ENCODE measurements at regions not wholly inside any gene's neighbourhood (a gene's known extent, or its start where the extent isn't known, plus 50 kb on each side); places are given as distances from the start of the nearest gene placed in this dataset.
A peak's percentile ranks its signal among the peaks of the same experiment; 100 is the strongest.

- DNase-seq, result no peak
Measured at GRCh38 chr6:84461461-84461860, 234.0 kb upstream of the CEP162 start.

GRCh38 chr6:84460491-84460890 is 233.0 kb upstream of the CEP162 start:
- DNase-seq, result no peak

- no peak for DNase-seq
Measured at GRCh38 chr6:84459401-84459800, 232.0 kb upstream of the CEP162 start.

DNA sequence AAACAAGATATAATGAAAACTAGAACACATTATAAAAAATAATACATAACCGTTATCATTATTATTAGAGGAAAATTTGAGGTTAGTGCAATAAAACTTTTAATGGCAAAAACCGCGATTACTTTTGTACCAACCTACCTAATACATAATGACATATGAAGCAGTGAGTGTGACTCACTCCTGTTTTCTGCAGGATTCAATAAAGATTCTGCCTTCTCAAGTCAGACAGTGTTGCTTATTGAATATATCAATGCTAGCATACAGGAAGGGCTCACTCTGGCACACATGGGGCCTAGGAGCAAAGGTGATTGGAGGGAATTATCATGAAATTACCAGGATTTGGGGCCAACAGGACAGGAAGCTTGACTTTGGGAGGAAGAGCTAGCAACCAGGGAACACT is 230.8 kb upstream of the CEP162 start:
- DNase-seq, result no peak

- no peak for DNase-seq
Measured at GRCh38 chr6:84457276-84457675, 229.8 kb upstream of the CEP162 start.

- no peak for DNase-seq
Measured at GRCh38 chr6:84456803-84457202, 229.4 kb upstream of the CEP162 start.

- DNase-seq, result no peak
Measured at GRCh38 chr6:84455511-84456029, 228.1 kb upstream of the CEP162 start.

DNA sequence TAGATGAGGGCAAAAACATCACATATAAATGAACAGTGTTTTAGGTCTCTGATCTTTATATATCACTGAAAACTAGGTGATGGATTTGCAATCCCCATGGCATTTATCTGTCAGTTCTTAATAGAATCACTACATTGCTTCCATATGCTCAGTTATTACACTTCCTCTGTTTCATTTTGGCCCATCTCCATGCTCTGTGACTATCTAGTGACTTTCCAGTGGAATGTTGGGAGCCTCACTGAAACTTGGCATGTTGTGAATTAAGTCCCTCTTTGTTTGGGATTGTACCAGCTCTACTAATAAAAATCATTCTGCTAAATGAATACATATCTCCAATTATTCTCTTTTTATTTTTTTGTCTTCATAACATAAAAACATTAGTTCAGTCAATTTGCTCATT is 226.1 kb upstream of the CEP162 start:
- DNase-seq, result no peak

DNA sequence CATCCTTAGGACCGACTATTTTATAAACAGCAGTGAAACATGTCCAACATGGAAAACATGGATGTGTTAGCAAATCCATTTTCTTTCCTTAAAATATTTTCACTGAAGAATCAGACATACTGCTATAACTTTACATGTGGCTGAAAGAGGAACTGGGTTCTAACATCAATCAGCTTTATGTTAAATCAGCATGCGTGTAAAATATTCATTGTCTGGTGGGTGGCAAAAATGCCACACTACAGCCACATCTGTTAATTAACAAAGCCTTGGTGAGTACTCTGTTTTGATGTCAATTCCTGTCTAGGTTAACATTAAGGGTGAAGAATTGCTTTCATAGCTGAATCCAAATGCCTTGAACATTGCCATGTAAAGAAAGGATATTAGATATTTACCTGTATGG is 222.6 kb upstream of the CEP162 start:
- DNase-seq, result no peak

GRCh38 chr6:84449220-84449619 is 221.8 kb upstream of the CEP162 start:
- DNase-seq, result no peak

DNA sequence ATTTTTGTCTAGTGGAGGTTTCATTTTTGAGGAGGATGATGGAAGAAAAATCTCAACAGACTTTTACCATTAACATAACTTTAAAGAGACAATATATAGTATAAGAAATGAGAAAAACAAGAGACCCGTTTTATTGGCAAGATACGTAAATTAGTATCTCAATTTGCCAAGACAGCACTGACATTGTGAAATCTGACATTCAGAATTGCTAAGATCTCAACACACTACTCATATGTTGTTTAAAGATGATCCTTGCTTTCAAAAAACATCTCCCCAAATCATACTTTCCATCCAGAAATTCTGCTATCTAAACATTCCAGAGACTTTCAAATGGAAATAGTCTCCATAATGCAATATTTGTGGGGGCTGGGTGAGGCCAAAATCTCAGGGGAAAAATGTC is 220.9 kb upstream of the CEP162 start:
- DNase-seq, result no peak

DNA sequence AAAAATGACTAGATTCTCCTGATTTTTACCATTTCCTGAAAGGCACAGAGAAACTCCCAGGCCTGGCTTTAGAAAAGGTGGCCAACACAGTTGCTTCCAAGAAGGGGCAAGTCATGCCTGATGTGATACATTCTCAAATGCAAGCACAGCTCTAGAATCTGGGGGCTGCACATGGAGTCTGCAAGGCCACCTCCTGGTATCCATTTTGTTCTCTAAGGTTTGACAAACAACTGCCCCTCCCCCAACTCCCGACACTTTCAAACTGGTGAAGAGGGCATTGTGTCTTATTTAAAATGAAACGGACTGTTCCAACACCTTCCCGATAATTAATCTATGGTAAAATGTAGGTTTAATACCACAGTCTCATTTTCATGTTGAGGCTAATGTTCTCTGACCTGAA is 220.2 kb upstream of the CEP162 start:
- no peak for DNase-seq

DNA sequence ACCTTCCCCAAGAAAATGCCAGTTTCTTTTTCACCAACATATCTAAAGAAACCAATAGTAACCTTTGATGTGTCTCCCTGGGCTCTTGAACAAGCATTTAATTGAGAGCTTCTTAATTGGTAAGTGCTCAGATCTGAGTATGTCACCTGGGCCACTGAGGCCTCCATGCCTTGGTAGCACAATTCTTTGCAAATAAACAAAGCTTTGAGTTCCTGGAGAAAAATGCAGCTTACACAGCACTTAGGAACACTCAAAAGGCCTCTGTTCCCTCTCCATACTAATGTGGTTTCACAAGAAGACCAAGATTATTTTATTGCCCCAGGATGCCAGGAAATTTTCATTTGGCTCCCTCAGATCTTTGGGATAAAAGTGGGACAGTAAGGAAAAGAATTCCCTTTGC is 217.6 kb upstream of the CEP162 start:
- no peak for DNase-seq

- no peak for DNase-seq
Measured at GRCh38 chr6:84442208-84442607, 214.8 kb upstream of the CEP162 start.

DNA sequence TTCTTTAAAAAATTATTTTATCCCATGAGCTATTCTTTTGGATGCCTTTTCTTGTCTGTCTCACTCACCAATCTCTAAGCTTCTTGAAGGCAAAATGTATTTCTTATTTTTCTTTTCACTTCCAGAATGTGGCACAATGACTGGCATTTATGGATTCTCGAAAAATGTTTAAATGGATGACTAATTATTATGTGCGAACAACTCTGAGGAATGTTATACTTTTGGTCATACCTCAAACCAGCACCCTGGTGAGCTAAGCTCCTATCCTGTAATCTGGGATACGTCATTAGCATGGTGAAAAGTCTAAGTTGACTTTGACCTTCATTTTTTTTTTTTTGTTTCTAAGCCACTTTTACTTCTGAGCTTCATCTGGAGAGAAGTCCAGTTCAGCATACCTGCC is 214.0 kb upstream of the CEP162 start:
- no peak for DNase-seq

DNA sequence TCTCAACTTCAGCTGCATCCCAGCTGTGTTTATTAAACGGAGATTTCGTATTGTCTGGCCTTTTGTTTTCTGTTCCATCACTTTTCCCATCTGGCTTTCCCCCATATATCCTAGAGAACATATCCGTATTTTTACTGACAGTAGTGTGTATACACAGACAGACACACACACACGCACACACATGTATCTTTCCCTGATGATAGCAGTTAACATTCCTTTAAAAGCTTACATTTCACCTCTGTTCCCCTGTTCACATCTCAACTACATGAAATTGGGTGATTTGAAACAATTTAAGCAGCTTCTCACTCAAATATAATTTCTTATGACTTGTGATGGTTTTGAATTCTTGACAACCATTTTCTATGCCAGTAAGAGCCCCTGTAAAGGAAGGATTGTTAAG is 207.1 kb upstream of the CEP162 start:
- DNase-seq, result no peak

- DNase-seq, result no peak
Measured at GRCh38 chr6:84432619-84433018, 205.2 kb upstream of the CEP162 start.

DNA sequence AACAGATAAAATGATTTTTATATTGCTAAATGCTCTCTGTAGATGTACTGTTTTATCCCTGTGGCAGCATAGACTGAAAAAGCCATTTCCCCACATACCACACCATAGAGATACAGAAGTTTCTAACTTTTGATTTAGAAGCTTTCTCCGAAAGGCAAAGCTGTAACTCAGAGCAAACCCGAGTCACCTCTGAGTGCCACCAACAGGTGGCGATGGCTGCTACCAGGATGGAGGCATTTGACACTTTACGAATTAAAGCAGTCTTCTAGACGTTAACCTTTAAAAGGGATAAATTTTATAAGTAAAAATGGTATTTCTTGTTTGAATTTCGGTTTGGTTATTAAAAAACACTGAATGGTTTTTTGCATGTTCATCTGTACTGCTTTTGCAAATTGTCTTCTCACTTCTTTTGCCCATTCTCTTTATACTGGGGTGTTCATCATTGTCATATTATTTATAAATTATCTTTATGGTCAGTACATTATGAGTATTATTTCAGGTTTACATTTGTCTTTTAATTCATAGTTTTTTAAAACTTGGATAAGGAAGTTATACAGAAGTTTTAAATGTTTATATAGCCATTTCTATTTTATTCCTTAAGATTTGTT is 201.0 kb upstream of the CEP162 start:
- peak; percentile 68 for DNase-seq

GRCh38 chr6:84425971-84426705 is 198.7 kb upstream of the CEP162 start:
- no peak for DNase-seq

- no peak for DNase-seq
Measured at GRCh38 chr6:84424956-84425355, 197.5 kb upstream of the CEP162 start.

DNA sequence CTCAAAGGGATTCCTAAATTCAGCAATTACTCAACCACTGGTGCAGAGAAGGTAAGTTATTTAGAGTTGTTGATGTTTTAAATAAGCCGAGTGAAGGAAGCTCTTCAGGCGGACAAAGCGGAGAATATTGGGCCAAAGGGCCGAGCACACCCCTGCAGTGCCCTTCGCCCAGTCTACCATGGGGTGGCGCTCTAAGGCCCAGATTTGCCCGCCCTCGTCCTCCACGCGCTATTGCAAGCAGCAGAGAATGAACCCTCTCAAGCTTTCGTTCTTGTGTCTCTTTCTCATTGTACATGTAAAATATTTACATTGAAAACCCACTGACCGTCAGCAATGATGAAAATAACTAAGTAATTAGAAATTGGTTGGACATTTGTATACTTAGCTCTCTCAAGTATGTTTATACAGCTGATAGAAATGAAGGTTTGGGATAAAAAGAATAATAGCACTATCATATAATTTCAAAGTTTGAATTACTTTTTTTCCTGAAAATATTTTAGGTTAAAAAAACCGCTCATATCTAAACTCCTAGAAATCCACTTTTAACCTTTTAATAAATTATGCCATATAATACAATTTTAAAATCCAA is 195.0 kb upstream of the CEP162 start:
- DNase-seq, result peak; percentile 72

DNA sequence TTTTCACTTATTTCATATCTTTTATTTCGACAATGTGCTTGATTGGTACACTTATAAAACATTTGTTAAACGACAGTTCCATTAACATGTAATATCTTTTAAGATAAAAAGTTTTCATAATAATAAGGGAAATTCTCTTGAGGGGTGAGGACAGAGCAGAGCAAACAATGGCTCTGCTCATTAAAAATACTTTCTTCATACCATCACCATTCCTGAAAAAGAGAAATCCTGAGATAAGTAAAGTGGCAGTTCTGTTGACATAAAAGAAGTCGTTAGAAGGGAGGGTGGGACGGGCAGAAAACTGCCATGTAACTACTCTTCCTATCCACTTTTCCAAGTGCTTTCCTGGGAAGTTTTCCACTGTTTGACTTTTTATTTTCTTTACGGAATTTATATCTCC is 193.6 kb upstream of the CEP162 start:
- no peak for DNase-seq

DNA sequence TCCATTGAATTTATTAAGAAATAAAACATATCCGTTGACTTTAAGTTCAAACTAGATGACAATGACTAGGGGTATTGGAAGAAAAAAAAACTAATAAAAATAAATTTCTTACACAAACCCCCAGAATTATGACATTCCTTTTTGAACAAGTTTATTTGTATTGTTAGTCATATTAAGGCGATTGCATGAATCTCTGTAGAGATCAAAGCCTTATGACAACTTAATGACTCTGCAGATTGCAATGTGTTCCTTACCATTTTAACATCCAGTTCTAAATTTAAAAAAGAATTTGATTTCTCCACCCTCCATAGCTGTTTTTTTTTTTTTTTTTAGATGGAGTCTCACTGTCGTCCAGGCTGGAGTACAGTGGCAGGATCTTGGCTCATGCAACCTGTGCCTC is 189.8 kb upstream of the CEP162 start:
- DNase-seq, result no peak

DNA sequence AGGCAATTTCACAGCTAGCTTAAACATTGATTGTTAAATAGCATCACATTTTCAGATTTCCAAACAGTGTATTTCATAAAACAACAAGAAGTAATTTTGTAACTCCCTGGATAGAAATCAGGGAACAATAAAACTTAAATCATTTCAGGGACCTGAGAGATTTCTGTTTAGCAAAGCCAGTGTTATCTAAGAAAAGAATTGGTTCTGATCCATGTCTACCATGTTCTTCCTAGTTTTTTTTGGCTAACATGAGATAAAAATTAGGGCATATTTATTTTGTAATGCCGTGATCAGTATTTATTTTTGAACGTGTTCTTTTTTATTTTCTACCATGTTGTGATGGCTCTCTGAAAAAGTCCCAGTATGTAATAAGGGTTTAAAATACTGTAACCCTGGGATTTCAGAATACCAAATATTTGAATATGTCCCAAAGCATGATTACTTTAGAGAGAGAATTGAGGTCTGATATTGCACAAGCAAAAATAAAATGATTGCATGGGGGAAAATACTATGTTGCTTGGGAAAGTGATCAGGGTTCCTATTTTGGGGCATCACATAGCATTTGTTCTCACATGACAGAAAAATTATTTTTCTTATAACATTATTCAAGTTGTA is 188.7 kb upstream of the CEP162 start:
- DNase-seq, result no peak
